Transverse colon (tissue), 4 donors: ENCODE measurements at regions not wholly inside any gene's neighbourhood (a gene's known extent, or its start where the extent isn't known, plus 50 kb on each side); places are given as distances from the start of the nearest gene placed in this dataset.

Source experiments
- DNase-seq: peaks from one replicate; pipeline ENCODE4 v3.0.0-alpha.2; 2019
- H3K27ac ChIP-seq, 4 donors: fragments of 200-600 bp; sonication (generic); 2 replicates each; pipeline ENCODE4 v1.5.1; 2016 to 2018; ENCODE audit warnings: inconsistent platforms in 4 of 4
- H3K27me3 ChIP-seq: fragments of 200-600 bp; sonication (generic); 2 replicates; pipeline ENCODE4 v1.5.1; 2017; ENCODE audit warnings: inconsistent platforms
- H3K36me3 ChIP-seq, 4 donors: fragments of 200-600 bp; sonication (generic); 2 replicates each; pipeline ENCODE4 v1.5.1; 2017 to 2019; ENCODE audit warnings: inconsistent platforms in 4 of 4
- H3K4me1 ChIP-seq, 4 donors: fragments of 200-600 bp; sonication (generic); 2 replicates each; pipeline ENCODE4 v1.5.1; 2017 to 2020; ENCODE audit warnings: inconsistent platforms in 4 of 4
- H3K4me3 ChIP-seq, 4 donors: fragments of 200-600 bp; sonication (generic); 1 replicate in 1 of 4; 2 replicates in 3 of 4; pipeline versions ENCODE4 v1.5.1 to v1.6.1; 2017 to 2019; ENCODE audit warnings: inconsistent platforms in 4 of 4
- H3K9me3 ChIP-seq, 2 donors: fragments of 200-600 bp; sonication (generic); 2 replicates each; pipeline ENCODE4 v1.5.1; 2017 to 2019; ENCODE audit warnings: inconsistent platforms in 2 of 2
- EP300 ChIP-seq: sonication (generic); formaldehyde crosslinking; IDR thresholded peaks from one replicate; pipeline ENCODE4 v1.6.1; 2017; ENCODE audit warnings: antibody characterized with exemption, low read depth
- POLR2A ChIP-seq: fragments of 450-650 bp; IDR thresholded peaks from one replicate; pipeline ENCODE4 v1.6.1; 2016; ENCODE audit warnings: antibody characterized with exemption, mild to moderate bottlenecking, moderate library complexity
- POLR2AphosphoS5 ChIP-seq, 3 donors: sonication (generic); formaldehyde crosslinking; IDR thresholded peaks; one replicate each; pipeline ENCODE4 v1.6.1; 2016; ENCODE audit warnings: antibody characterized with exemption in 3 of 3
- WGBS, 2 donors: methylation state at CpG; one replicate each; pipeline ENCODE4 v1.1.5; 2018; ENCODE audit warnings: low coverage in 1 of 2; 5-methylcytosine and 5-hydroxymethylcytosine counted together
- in situ Hi-C, 4 donors: fragments of 200-750 bp; cut with MboI; loops; one replicate each; pipeline versions ENCODE4 v1.15.0 to v1.15.1; 2017; ENCODE audit warnings: low sequenced_read_pairs in 3 of 4, low pct_ligation_motif_present in 1 of 4, low pct_unique_long_range_greater_than_20kb in 1 of 4
- intact Hi-C: fragments of 100-400 bp; cut with DNase I; formaldehyde crosslinking; loops from one replicate; pipeline ENCODE4 v1.15.1; 2023; ENCODE audit warnings: low total_unique reads
- TF ChIP-seq, protein P1 (sequence below), 5 experiments: fragments of 200-600 bp in 3 of 5; fragments of 450-650 bp in 2 of 5; sonication (generic) in 3 of 5; IDR thresholded peaks; 1 replicate in 2 of 5; 2 replicates in 3 of 5; pipeline ENCODE4 v1.5.1; 2016 to 2017; ENCODE audit warnings: antibody characterized with exemption in 5 of 5, inconsistent platforms in 3 of 5, mild to moderate bottlenecking in 2 of 5, moderate library complexity in 1 of 5

DNA sequence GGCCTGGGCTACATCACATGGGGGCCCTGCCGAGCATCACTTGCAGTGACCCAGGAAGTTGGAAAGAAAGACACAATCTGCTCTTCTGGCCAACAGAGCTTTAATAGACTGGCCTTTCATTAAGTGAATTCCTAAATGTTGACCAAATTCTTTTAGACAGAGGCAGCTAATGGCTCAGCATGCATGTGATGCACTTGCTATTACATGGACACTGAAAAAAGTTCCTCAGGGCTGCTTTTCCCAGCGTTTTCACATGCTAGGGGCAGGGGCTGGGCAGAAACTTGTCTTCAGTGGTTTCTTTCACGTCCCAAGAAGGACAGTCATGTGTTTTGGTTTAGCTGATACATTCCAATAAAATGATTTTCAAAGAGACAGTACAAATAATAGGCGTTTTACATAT, 651.0 kb upstream of the SLC35B3 start:
- in situ Hi-C loops (no loop called here), intact Hi-C loops (no loop called here)
- no peak for DNase-seq
- WGBS, 2 donors = 52% methylated on average over 4 of the region's 4 CpGs
- Histone ChIP-seq H3K4me1 (no peaks in the 10 kb centered on the region), H3K9me3 (no peaks in the 10 kb centered on the region), H3K27ac (no peak overlapping the region), H3K36me3 (no peaks in the 10 kb centered on the region), H3K4me3 (no peak overlapping the region), H3K27me3 (no peaks in the 10 kb centered on the region)
- no peak for TF ChIP-seq POLR2A
- TF ChIP-seq EP300 = no peak
- no peak for TF ChIP-seq POLR2AphosphoS5 (IDR thresholded peaks at IDR 0.05)
- TF ChIP-seq, protein P1, sequence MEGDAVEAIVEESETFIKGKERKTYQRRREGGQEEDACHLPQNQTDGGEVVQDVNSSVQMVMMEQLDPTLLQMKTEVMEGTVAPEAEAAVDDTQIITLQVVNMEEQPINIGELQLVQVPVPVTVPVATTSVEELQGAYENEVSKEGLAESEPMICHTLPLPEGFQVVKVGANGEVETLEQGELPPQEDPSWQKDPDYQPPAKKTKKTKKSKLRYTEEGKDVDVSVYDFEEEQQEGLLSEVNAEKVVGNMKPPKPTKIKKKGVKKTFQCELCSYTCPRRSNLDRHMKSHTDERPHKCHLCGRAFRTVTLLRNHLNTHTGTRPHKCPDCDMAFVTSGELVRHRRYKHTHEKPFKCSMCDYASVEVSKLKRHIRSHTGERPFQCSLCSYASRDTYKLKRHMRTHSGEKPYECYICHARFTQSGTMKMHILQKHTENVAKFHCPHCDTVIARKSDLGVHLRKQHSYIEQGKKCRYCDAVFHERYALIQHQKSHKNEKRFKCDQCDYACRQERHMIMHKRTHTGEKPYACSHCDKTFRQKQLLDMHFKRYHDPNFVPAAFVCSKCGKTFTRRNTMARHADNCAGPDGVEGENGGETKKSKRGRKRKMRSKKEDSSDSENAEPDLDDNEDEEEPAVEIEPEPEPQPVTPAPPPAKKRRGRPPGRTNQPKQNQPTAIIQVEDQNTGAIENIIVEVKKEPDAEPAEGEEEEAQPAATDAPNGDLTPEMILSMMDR (IDR thresholded peaks at IDR 0.05) = no peak

DNA sequence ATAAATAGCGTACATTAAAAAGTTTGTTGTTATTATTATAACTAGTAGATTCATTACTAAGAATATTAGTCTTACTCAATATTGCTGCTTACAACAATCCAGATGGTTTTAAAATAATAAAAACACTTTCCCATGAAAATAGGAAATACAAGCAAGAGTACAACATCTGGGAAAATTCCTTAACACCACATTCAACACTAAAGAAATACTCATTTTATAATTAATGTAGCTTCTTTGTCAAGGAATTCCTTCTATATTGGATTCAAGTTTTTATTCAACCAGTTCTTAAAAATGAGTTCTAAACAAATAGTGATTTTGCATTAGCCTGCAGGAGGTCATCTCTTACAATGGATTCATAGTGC, 650.3 kb upstream of the SLC35B3 start:
- Histone ChIP-seq H3K4me1 (no peaks in the 10 kb centered on the region), H3K27me3 (no peaks in the 10 kb centered on the region), H3K4me3 (no peak overlapping the region), H3K9me3 (no peaks in the 10 kb centered on the region), H3K36me3 (no peaks in the 10 kb centered on the region), H3K27ac (no peak overlapping the region)
- in situ Hi-C loops = no loop called here
- intact Hi-C loops = no loop called here
- 90 to 100% methylated on average over 1 of the region's 1 CpG for WGBS, 2 donors
- no peak for DNase-seq
- TF ChIP-seq POLR2AphosphoS5 (IDR thresholded peaks at IDR 0.05) (no peak), POLR2A (no peak), EP300 (no peak)
- TF ChIP-seq, protein P1 (IDR thresholded peaks at IDR 0.05) = no peak

DNA sequence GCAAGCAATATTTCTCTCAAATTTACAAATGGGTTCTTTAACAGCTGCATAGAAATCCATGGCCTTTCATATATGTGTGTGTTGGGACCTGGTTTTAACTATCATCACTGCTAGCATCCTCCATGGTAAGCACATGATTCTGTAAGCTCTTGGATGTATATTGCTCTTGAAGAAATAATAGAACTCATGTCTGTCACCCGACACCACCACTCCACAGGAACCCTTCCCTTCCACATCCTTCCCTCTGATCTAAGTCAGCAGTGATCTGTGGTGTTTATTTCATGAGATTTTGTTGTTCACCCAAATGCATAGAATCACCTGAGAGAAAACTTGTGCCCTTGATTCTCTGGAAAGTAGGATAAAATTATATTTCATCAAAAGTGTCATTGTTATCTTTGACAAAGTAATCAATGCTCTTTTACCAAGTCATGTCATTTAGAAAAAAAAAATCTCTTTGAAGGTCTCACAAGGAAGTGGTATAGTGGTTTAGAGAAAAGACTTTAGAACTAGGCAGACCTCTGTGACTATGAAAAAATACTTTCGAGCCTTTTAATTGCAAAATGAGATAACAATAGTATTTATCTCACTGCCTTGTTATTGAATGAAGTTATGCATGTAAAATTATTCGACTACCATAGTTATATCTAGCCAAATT, 649.8 kb upstream of the SLC35B3 start:
- 72 to 95% methylated on average over 2 to 3 of the region's 3 CpGs for WGBS, 2 donors

DNA sequence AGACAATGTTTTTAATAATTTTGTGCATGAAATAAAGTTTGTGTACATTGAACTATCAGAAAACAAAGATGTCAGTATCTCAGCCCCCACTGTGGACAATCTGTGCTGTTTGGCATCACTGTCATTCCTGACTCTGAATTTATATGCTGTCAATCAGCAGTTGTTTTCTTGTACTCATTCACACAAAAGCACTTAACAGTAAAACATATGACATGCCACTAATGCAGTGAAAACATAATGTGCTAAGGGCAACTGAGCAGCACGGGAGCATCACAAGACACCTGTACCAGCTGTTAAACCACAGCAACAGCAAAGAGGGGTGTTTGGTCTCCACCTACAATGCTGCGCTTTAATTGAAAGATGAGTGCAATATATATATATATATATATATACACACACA, 647.8 kb upstream of the SLC35B3 start:
- no peak for DNase-seq
- in situ Hi-C loops = no loop called here
- 81% methylated on average over 2 of the region's 2 CpGs; no CpG with 5 or more reads in 1 of the 2 donors for WGBS, 2 donors

More for the DNA sequence above, 649.8 kb upstream of the SLC35B3 start:
- in situ Hi-C loops = no loop called here
- H3K27ac ChIP-seq = no peak overlapping the region
- no peak overlapping the region for H3K4me3 ChIP-seq
- TF ChIP-seq POLR2AphosphoS5 (IDR thresholded peaks at IDR 0.05) (no peak), EP300 (no peak), POLR2A (no peak)
- TF ChIP-seq, protein P1 (IDR thresholded peaks at IDR 0.05) = no peak
- no peak for DNase-seq
- no peaks in the 10 kb centered on the region for H3K27me3 ChIP-seq
- intact Hi-C loops = no loop called here
- H3K4me1 ChIP-seq = no peaks in the 10 kb centered on the region
- no peaks in the 10 kb centered on the region for H3K36me3 ChIP-seq
- H3K9me3 ChIP-seq = no peaks in the 10 kb centered on the region

More for the DNA sequence above, 647.8 kb upstream of the SLC35B3 start:
- TF ChIP-seq POLR2AphosphoS5 (IDR thresholded peaks at IDR 0.05) (no peak), EP300 (no peak), POLR2A (no peak)
- TF ChIP-seq, protein P1 (IDR thresholded peaks at IDR 0.05) = no peak
- Histone ChIP-seq H3K36me3 (no peaks in the 10 kb centered on the region), H3K4me3 (no peak overlapping the region), H3K9me3 (no peaks in the 10 kb centered on the region), H3K27me3 (no peaks in the 10 kb centered on the region), H3K27ac (no peak overlapping the region), H3K4me1 (no peaks in the 10 kb centered on the region)
- intact Hi-C loops = no loop called here
